ENCODE measurements at regions not wholly inside any gene's neighbourhood (a gene's known extent, or its start where the extent isn't known, plus 50 kb on each side); places are given as distances from the start of the nearest gene placed in this dataset.

- H3K27me3 Mint-ChIP-seq (ENCODE audit: low read depth in 3 of 3): peaks cover 5 to 15% (median 8%) of the 10 kb centered on the region in 3 donors
These were observed 166.3 kb upstream of the SULF2 start for GRCh38 chr20:47951521-47951971.

GRCh38 chr20:47950913-47951283 lies 165.6 kb upstream of the SULF2 start:
- DNase-seq: no peak
- intact Hi-C loops (cut with micrococcal nuclease): no loop called here
- no peak overlapping the region for H3K4me3 Mint-ChIP-seq
- Histone ChIP-seq H3K4me1 (ENCODE audit: control insufficient read depth in 1 of 2, insufficient read depth in 2 of 2, low read length in 2 of 2) (no peaks in the 10 kb centered on the region), H3K9me3 (replicated peaks in 1 of 2; ENCODE audit: control insufficient read depth in 1 of 2, insufficient read depth in 1 of 2, low read length in 2 of 2) (no peaks in the 10 kb centered on the region), H4K20me1 (ENCODE audit: insufficient read depth, low read length) (no peaks in the 10 kb centered on the region), H3K27ac (ENCODE audit: low read depth in 1 of 2, low read length in 2 of 2) (no peak overlapping the region), H3K79me2 (ENCODE audit: insufficient read depth, low read length) (no peaks in the 10 kb centered on the region), H3K27me3 (ENCODE audit: control insufficient read depth in 2 of 2, insufficient read depth in 2 of 2, low read length in 2 of 2) (no peaks in the 10 kb centered on the region), H3K4me2 (replicated peaks; ENCODE audit: extremely low read depth, low read length, poor library complexity, severe bottlenecking) (no peak overlapping the region), H2AFZ (ENCODE audit: insufficient read depth, low read depth, low read length, poor library complexity, severe bottlenecking) (no peak overlapping the region), H3K4me3 (replicated peaks in 1 of 3; ENCODE audit: low read depth in 2 of 3, low read length in 3 of 3) (no peak overlapping the region), H3K36me3 (replicated peaks in 1 of 2; ENCODE audit: control insufficient read depth in 1 of 2, insufficient read depth in 2 of 2, low read length in 2 of 2) (no peaks in the 10 kb centered on the region), H3K9ac (ENCODE audit: insufficient read depth, low read length, poor library complexity, severe bottlenecking) (no peak overlapping the region)
- no peak for TF ChIP-seq CTCF (IDR thresholded peaks at IDR 0.05)
- WGBS (ENCODE audit: insufficient coverage): 96% methylated on average over 24 of the region's 24 CpGs
- H3K9me3 Mint-ChIP-seq: peaks cover 0 to 5% (median 0%) of the 10 kb centered on the region in 7 donors
- H3K36me3 Mint-ChIP-seq: no peaks in the 10 kb centered on the region
- no peak overlapping the region for H3K27ac Mint-ChIP-seq
- peaks cover 5 to 15% (median 8%) of the 10 kb centered on the region in 3 donors for H3K27me3 Mint-ChIP-seq (ENCODE audit: low read depth in 3 of 3)
- H3K4me1 Mint-ChIP-seq: peaks cover 2% of the 10 kb centered on the region

More at GRCh38 chr20:47951521-47951971, 166.3 kb upstream of the SULF2 start:
- Mint-ChIP-seq H3K27ac (no peak overlapping the region), H3K4me1 (peaks cover 2% of the 10 kb centered on the region), H3K4me3 (no peak overlapping the region), H3K9me3 (peaks cover 0 to 5% (median 0%) of the 10 kb centered on the region in 7 donors), H3K36me3 (no peaks in the 10 kb centered on the region)
- Histone ChIP-seq H3K27ac (ENCODE audit: low read depth in 1 of 2, low read length in 2 of 2) (no peak overlapping the region), H2AFZ (ENCODE audit: insufficient read depth, low read depth, low read length, poor library complexity, severe bottlenecking) (no peak overlapping the region), H3K4me2 (replicated peaks; ENCODE audit: extremely low read depth, low read length, poor library complexity, severe bottlenecking) (no peak overlapping the region), H3K79me2 (ENCODE audit: insufficient read depth, low read length) (no peaks in the 10 kb centered on the region), H3K36me3 (replicated peaks in 1 of 2; ENCODE audit: control insufficient read depth in 1 of 2, insufficient read depth in 2 of 2, low read length in 2 of 2) (no peaks in the 10 kb centered on the region), H3K4me3 (replicated peaks in 1 of 3; ENCODE audit: low read depth in 2 of 3, low read length in 3 of 3) (no peak overlapping the region), H3K9me3 (replicated peaks in 1 of 2; ENCODE audit: control insufficient read depth in 1 of 2, insufficient read depth in 1 of 2, low read length in 2 of 2) (no peaks in the 10 kb centered on the region), H4K20me1 (ENCODE audit: insufficient read depth, low read length) (no peaks in the 10 kb centered on the region), H3K4me1 (ENCODE audit: control insufficient read depth in 1 of 2, insufficient read depth in 2 of 2, low read length in 2 of 2) (no peaks in the 10 kb centered on the region), H3K9ac (ENCODE audit: insufficient read depth, low read length, poor library complexity, severe bottlenecking) (no peak overlapping the region), H3K27me3 (ENCODE audit: control insufficient read depth in 2 of 2, insufficient read depth in 2 of 2, low read length in 2 of 2) (no peaks in the 10 kb centered on the region)
- no peak for TF ChIP-seq CTCF (IDR thresholded peaks at IDR 0.05)
- DNase-seq: no peak
- 60% methylated on average over 1 of the region's 4 CpGs for WGBS (ENCODE audit: insufficient coverage)
- intact Hi-C loops (cut with micrococcal nuclease): no loop called here

Data from CD14-positive monocyte (primary cell).